Neural cell (in vitro differentiated cells): ENCODE measurements at regions not wholly inside any gene's neighbourhood (a gene's known extent, or its start where the extent isn't known, plus 50 kb on each side); places are given as distances from the start of the nearest gene placed in this dataset.

Source experiments
- H2AFZ ChIP-seq: fragments of 200-600, 300-800 bp; sonication (generic), shearing (Covaris generic); 2 replicates; pipeline ENCODE4 v1.6.0; 2014; ENCODE audit warnings: low read depth, mild to moderate bottlenecking, antibody characterized with exemption, low read length, moderate library complexity
- H3F3A ChIP-seq: fragments of 200-600 bp; shearing (Covaris generic); 2 replicates; pipeline ENCODE4 v1.6.1; 2016; ENCODE audit warnings: mild to moderate bottlenecking, moderate library complexity, mixed read lengths, antibody characterized with exemption, low read length; ENCODE audit not compliant: insufficient read depth, poor library complexity, severe bottlenecking
- H3K27ac ChIP-seq: fragments of 200-600, 300-800 bp; sonication (generic), shearing (Covaris generic); 2 replicates; pipeline ENCODE4 v1.5.1; 2014; ENCODE audit warnings: mild to moderate bottlenecking, low read length, moderate library complexity
- H3K27me3 ChIP-seq: fragments of 300-800, 200-600 bp; sonication (generic), shearing (Covaris generic); 2 replicates; pipeline ENCODE4 v1.6.0; 2014; ENCODE audit warnings: mild to moderate bottlenecking, low read depth, low read length, moderate library complexity; ENCODE audit not compliant: insufficient read depth
- H3K36me3 ChIP-seq: fragments of 300-800, 200-600 bp; sonication (generic), shearing (Covaris generic); 2 replicates; pipeline ENCODE4 v1.5.1; 2014; ENCODE audit warnings: mild to moderate bottlenecking, antibody characterized with exemption, low read length, moderate library complexity; ENCODE audit not compliant: insufficient read depth
- H3K4me2 ChIP-seq: fragments of 300-800, 200-600 bp; sonication (generic), shearing (Covaris generic); 2 replicates; pipeline ENCODE4 v1.6.0; 2014; ENCODE audit warnings: mild to moderate bottlenecking, low read length
- H3K4me3 ChIP-seq: fragments of 300-800, 200-600 bp; sonication (generic), shearing (Covaris generic); 2 replicates; pipeline ENCODE4 v1.5.1; 2014; ENCODE audit warnings: mild to moderate bottlenecking, low read length, moderate library complexity
- H3K79me2 ChIP-seq: fragments of 200-600 bp; shearing (Covaris generic); replicated peaks from 2 replicates; pipeline ENCODE4 v1.6.0; 2014; ENCODE audit warnings: mild to moderate bottlenecking, low read length, moderate library complexity; ENCODE audit not compliant: insufficient read depth
- H3K9ac ChIP-seq: fragments of 300-800, 200-600 bp; sonication (generic), shearing (Covaris generic); 2 replicates; pipeline ENCODE4 v1.6.1; 2016; ENCODE audit warnings: mild to moderate bottlenecking, low read length, mixed read lengths
- H3K9me2 ChIP-seq: fragments of 200-600 bp; shearing (Covaris generic); 2 replicates; pipeline ENCODE4 v1.6.1; 2016; ENCODE audit warnings: mild to moderate bottlenecking, low read length, mixed read lengths; ENCODE audit not compliant: insufficient read depth
- H3K9me3 ChIP-seq: fragments of 200-600, 300-800 bp; sonication (generic), shearing (Covaris generic); 2 replicates; pipeline ENCODE4 v1.6.1; 2016; ENCODE audit warnings: mild to moderate bottlenecking, mixed run types, low read length, moderate library complexity, mixed read lengths
- H4K20me1 ChIP-seq: fragments of 200-600 bp; shearing (Covaris generic); 2 replicates; pipeline ENCODE4 v1.6.1; 2016; ENCODE audit warnings: mild to moderate bottlenecking, mixed run types; ENCODE audit not compliant: insufficient read depth
- EP300 ChIP-seq: fragments of 450-650 bp; conservative IDR thresholded peaks from 2 replicates; pipeline ENCODE4 v1.6.1; 2014; ENCODE audit warnings: antibody characterized with exemption, mild to moderate bottlenecking, moderate library complexity; ENCODE audit not compliant: poor library complexity, severe bottlenecking
- EZH2 ChIP-seq: fragments of 200-600, 300-800 bp; shearing (Covaris generic), sonication (generic); IDR thresholded peaks from 2 replicates; pipeline ENCODE4 v1.6.1; 2014; ENCODE audit warnings: antibody characterized with exemption, low read length, borderline replicate concordance, mild to moderate bottlenecking; ENCODE audit not compliant: insufficient read depth, poor library complexity, severe bottlenecking
- MXI1 ChIP-seq: fragments of 450-650 bp; conservative IDR thresholded peaks from 2 replicates; pipeline ENCODE4 v1.6.1; 2014; ENCODE audit warnings: antibody characterized with exemption, mild to moderate bottlenecking; ENCODE audit not compliant: poor library complexity, severe bottlenecking
- POLR2AphosphoS5 ChIP-seq: IDR thresholded peaks from 2 replicates; pipeline ENCODE4 v1.6.1; 2012
- RAD21 ChIP-seq: fragments of 450-650 bp; conservative IDR thresholded peaks from 2 replicates; pipeline ENCODE4 v1.6.1; 2014; ENCODE audit warnings: antibody characterized with exemption, mild to moderate bottlenecking, moderate library complexity
- SMC3 ChIP-seq: fragments of 450-650 bp; conservative IDR thresholded peaks from 2 replicates; pipeline ENCODE4 v1.6.1; 2014; ENCODE audit warnings: antibody characterized with exemption, mild to moderate bottlenecking, moderate library complexity; ENCODE audit not compliant: poor library complexity
- TAF1 ChIP-seq: IDR thresholded peaks from 2 replicates; pipeline ENCODE4 v1.6.1; 2012; ENCODE audit warnings: low read depth
- TF ChIP-seq, protein P1 (sequence below): IDR thresholded peaks from 2 replicates; pipeline ENCODE4 v1.6.1; 2012; ENCODE audit warnings: borderline replicate concordance
- TF ChIP-seq, protein P2 (sequence below): fragments of 450-650 bp; IDR thresholded peaks from 2 replicates; pipeline ENCODE4 v1.5.1; 2014; ENCODE audit warnings: antibody characterized with exemption, mild to moderate bottlenecking, moderate library complexity; ENCODE audit not compliant: poor library complexity, severe bottlenecking

DNA sequence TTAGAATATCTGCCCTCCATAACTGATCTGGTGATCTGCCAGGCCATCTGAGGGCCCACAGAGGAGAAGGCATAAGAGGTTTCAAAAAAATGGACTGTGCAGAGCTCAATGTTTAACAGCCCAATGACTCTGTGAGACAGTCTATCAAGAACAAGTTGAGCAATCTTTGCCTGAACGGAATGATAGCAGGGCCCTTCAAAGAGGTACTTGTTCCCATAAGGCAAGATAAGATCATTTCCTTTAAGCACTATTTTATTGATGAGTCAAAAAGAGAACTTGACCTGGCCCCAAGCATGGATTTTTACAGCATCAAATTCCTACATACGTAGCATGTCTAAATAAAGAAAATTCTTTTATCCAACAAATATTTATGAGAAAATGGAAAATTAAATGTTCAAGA, 182.8 kb downstream of the IDS start:
- no peaks in the 10 kb centered on the region for H4K20me1 ChIP-seq
- no peak overlapping the region for H3K27ac ChIP-seq
- H3K27me3 ChIP-seq: no peaks in the 10 kb centered on the region
- no peak overlapping the region for H3K9ac ChIP-seq
- no peaks in the 10 kb centered on the region for H3K9me3 ChIP-seq
- no peaks in the 10 kb centered on the region for H3K79me2 ChIP-seq
- no peak overlapping the region for H3K4me2 ChIP-seq
- no peak overlapping the region for H2AFZ ChIP-seq
- H3K36me3 ChIP-seq: no peaks in the 10 kb centered on the region
- TF ChIP-seq EP300 (no peak), SMC3 (no peak)
- TF ChIP-seq, protein P1, sequence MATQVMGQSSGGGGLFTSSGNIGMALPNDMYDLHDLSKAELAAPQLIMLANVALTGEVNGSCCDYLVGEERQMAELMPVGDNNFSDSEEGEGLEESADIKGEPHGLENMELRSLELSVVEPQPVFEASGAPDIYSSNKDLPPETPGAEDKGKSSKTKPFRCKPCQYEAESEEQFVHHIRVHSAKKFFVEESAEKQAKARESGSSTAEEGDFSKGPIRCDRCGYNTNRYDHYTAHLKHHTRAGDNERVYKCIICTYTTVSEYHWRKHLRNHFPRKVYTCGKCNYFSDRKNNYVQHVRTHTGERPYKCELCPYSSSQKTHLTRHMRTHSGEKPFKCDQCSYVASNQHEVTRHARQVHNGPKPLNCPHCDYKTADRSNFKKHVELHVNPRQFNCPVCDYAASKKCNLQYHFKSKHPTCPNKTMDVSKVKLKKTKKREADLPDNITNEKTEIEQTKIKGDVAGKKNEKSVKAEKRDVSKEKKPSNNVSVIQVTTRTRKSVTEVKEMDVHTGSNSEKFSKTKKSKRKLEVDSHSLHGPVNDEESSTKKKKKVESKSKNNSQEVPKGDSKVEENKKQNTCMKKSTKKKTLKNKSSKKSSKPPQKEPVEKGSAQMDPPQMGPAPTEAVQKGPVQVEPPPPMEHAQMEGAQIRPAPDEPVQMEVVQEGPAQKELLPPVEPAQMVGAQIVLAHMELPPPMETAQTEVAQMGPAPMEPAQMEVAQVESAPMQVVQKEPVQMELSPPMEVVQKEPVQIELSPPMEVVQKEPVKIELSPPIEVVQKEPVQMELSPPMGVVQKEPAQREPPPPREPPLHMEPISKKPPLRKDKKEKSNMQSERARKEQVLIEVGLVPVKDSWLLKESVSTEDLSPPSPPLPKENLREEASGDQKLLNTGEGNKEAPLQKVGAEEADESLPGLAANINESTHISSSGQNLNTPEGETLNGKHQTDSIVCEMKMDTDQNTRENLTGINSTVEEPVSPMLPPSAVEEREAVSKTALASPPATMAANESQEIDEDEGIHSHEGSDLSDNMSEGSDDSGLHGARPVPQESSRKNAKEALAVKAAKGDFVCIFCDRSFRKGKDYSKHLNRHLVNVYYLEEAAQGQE: no peak
- H3K9me2 ChIP-seq: no peaks in the 10 kb centered on the region
- no peaks in the 10 kb centered on the region for H3F3A ChIP-seq
- H3K4me3 ChIP-seq: no peak overlapping the region

DNA sequence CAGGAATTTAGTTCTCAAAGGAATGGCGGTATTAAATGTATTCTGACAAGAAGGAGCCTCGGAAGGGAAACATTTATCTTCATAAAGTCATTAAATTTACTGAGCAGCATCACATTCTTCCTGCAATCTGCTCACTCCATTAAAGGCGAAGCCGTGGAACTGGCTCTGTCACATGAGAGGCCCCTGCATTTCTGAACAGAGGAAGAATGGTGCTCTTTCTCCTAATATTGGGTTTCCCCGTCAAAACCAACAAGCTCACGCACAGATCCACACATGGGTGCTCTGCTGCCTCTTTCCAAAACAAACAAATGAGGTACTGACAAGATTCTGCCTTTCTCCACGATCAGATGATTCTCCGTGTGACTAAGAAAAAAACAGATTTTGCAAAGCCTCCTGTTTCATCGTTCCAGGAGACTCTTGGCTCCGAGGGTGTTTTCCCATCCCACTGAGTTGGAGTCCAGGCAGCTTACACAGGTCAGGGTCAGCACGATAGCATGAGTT, 191.2 kb downstream of the IDS start:
- Histone ChIP-seq H3K9ac (peak overlapping the region; percentile 49), H2AFZ (no peak overlapping the region), H4K20me1 (no peaks in the 10 kb centered on the region), H3K27me3 (no peaks in the 10 kb centered on the region), H3K36me3 (no peaks in the 10 kb centered on the region), H3F3A (no peaks in the 10 kb centered on the region), H3K4me3 (peak overlapping the region; percentile 28), H3K4me2 (peak overlapping the region; percentile 25), H3K27ac (peak overlapping the region; percentile 65), H3K9me2 (no peaks in the 10 kb centered on the region), H3K9me3 (no peaks in the 10 kb centered on the region), H3K79me2 (no peaks in the 10 kb centered on the region)
- TF ChIP-seq, protein P1: no peak
- TF ChIP-seq EZH2 (no peak), SMC3 (no peak), MXI1 (no peak), TAF1 (no peak), EP300 (no peak), POLR2AphosphoS5 (no peak), RAD21 (no peak)
- TF ChIP-seq, protein P2, sequence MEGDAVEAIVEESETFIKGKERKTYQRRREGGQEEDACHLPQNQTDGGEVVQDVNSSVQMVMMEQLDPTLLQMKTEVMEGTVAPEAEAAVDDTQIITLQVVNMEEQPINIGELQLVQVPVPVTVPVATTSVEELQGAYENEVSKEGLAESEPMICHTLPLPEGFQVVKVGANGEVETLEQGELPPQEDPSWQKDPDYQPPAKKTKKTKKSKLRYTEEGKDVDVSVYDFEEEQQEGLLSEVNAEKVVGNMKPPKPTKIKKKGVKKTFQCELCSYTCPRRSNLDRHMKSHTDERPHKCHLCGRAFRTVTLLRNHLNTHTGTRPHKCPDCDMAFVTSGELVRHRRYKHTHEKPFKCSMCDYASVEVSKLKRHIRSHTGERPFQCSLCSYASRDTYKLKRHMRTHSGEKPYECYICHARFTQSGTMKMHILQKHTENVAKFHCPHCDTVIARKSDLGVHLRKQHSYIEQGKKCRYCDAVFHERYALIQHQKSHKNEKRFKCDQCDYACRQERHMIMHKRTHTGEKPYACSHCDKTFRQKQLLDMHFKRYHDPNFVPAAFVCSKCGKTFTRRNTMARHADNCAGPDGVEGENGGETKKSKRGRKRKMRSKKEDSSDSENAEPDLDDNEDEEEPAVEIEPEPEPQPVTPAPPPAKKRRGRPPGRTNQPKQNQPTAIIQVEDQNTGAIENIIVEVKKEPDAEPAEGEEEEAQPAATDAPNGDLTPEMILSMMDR: no peak
